Loucy (cell line): ENCODE measurements at regions not wholly inside any gene's neighbourhood (a gene's known extent, or its start where the extent isn't known, plus 50 kb on each side); places are given as distances from the start of the nearest gene placed in this dataset.
A peak's percentile ranks its signal among the peaks of the same experiment; 100 is the strongest.

Experiments
- H2AFZ ChIP-seq: fragments of 200-600 bp; sonication (generic); 2 replicates; pipeline ENCODE4 v1.6.0; 2016; ENCODE audit warnings: antibody characterized with exemption, mild to moderate bottlenecking, low read length, moderate library complexity
- H3F3A ChIP-seq: fragments of 200-600 bp; 2 replicates; pipeline ENCODE4 v1.6.0; 2016; ENCODE audit warnings: antibody characterized with exemption, low read depth, mild to moderate bottlenecking
- H3K27me3 ChIP-seq: fragments of 200-600 bp; sonication (generic); 2 replicates; pipeline ENCODE4 v1.6.1; 2014; ENCODE audit warnings: low read length, mild to moderate bottlenecking; ENCODE audit not compliant: insufficient read depth, poor library complexity, severe bottlenecking
- H3K36me3 ChIP-seq: fragments of 200-600 bp; sonication (generic); 2 replicates; pipeline ENCODE4 v1.6.1; 2016; ENCODE audit warnings: low read length; ENCODE audit not compliant: insufficient read depth
- H3K4me1 ChIP-seq: fragments of 200-600 bp; sonication (generic); 2 replicates; pipeline ENCODE4 v1.5.1; 2014; ENCODE audit warnings: low read length, mild to moderate bottlenecking; ENCODE audit not compliant: insufficient read depth, poor library complexity, severe bottlenecking
- H3K4me2 ChIP-seq: fragments of 200-600 bp; sonication (generic); 2 replicates; pipeline ENCODE4 v1.6.0; 2014; ENCODE audit warnings: antibody characterized with exemption, low read length, low read depth, mild to moderate bottlenecking; ENCODE audit not compliant: poor library complexity, severe bottlenecking
- H3K4me3 ChIP-seq: fragments of 200-600 bp; sonication (generic); 2 replicates; pipeline ENCODE4 v1.5.1; 2014; ENCODE audit warnings: low read length, mild to moderate bottlenecking, mixed read lengths; ENCODE audit not compliant: poor library complexity, severe bottlenecking
- H3K79me2 ChIP-seq: fragments of 200-600 bp; sonication (generic); 2 replicates; pipeline ENCODE4 v1.6.1; 2014; ENCODE audit warnings: low read length; ENCODE audit not compliant: insufficient read depth
- H3K9ac ChIP-seq: fragments of 200-600 bp; sonication (generic); 2 replicates; pipeline ENCODE4 v1.6.0; 2014; ENCODE audit warnings: mild to moderate bottlenecking, low read depth, low read length, moderate library complexity; ENCODE audit not compliant: poor library complexity, severe bottlenecking
- H3K9me2 ChIP-seq: fragments of 200-600 bp; sonication (generic); replicated peaks from 2 replicates; pipeline ENCODE4 v1.6.1; 2016; ENCODE audit warnings: low read depth, low read length, mixed read lengths
- H3K9me3 ChIP-seq: fragments of 200-600 bp; sonication (generic); 2 replicates; pipeline ENCODE4 v1.6.1; 2014; ENCODE audit warnings: mild to moderate bottlenecking, antibody characterized with exemption, low read length, low read depth; ENCODE audit not compliant: insufficient read depth
- H4K20me1 ChIP-seq: fragments of 200-600 bp; sonication (generic); 2 replicates; pipeline ENCODE4 v1.6.0; 2014; ENCODE audit warnings: antibody characterized with exemption, low read length, mild to moderate bottlenecking; ENCODE audit not compliant: insufficient read depth, poor library complexity, severe bottlenecking
- EZH2phosphoT487 ChIP-seq: fragments of 200-600 bp; IDR thresholded peaks from 2 replicates; pipeline ENCODE4 v1.6.1; 2018; ENCODE audit warnings: antibody characterized with exemption, mild to moderate bottlenecking, moderate library complexity, borderline replicate concordance
- TF ChIP-seq, protein P1 (sequence below): fragments of 200-600 bp; sonication (generic); conservative IDR thresholded peaks from 2 replicates; pipeline ENCODE4 v1.5.1; 2014; ENCODE audit warnings: mild to moderate bottlenecking, antibody characterized with exemption, low read length

DNA sequence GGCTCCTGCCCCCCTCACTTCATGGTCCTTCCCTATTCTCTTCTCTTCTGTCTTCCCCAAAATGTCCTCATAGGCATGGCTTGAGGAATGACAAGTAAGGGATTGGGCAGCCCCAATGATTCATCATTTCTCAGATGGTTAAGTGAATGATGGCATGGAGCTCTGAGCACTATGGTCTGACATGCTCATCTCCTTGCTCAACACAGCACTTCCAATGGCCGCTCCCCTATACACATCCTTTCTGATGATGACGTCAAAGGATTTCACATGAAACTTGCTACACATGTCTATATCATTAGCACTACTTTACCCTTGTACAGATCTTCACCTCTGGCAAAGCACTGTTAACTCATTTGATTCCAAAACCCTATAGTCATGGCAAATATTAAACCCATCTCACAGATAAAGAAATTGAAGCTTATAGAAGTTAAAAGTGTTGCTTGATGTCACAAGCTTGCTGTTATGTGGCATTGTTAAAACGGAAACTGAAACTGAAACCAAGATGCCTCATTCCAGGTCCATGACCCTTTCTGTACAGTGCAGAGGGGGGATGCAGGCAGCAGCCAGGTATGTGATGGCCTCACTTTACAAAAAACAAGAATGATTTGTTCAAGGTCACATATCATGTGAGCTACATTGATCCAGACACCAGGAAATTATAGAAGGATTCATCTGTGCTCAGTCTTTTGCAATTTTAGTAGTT is 90.0 kb upstream of the PLXNA4 start:
- Histone ChIP-seq H3K9me2 (no peaks in the 10 kb centered on the region), H3K9me3 (no peaks in the 10 kb centered on the region), H3K79me2 (no peaks in the 10 kb centered on the region), H4K20me1 (no peaks in the 10 kb centered on the region), H3K4me3 (peak overlapping the region; percentile 42), H3K27me3 (no peaks in the 10 kb centered on the region), H3K9ac (peak overlapping the region; percentile 26), H3K4me2 (peak overlapping the region; percentile 66), H3K4me1 (peaks cover 25% of the 10 kb centered on the region), H2AFZ (peak overlapping the region; percentile 82), H3K36me3 (no peaks in the 10 kb centered on the region), H3F3A (no peaks in the 10 kb centered on the region)
- TF ChIP-seq, protein P1, sequence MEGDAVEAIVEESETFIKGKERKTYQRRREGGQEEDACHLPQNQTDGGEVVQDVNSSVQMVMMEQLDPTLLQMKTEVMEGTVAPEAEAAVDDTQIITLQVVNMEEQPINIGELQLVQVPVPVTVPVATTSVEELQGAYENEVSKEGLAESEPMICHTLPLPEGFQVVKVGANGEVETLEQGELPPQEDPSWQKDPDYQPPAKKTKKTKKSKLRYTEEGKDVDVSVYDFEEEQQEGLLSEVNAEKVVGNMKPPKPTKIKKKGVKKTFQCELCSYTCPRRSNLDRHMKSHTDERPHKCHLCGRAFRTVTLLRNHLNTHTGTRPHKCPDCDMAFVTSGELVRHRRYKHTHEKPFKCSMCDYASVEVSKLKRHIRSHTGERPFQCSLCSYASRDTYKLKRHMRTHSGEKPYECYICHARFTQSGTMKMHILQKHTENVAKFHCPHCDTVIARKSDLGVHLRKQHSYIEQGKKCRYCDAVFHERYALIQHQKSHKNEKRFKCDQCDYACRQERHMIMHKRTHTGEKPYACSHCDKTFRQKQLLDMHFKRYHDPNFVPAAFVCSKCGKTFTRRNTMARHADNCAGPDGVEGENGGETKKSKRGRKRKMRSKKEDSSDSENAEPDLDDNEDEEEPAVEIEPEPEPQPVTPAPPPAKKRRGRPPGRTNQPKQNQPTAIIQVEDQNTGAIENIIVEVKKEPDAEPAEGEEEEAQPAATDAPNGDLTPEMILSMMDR: no peak
- TF ChIP-seq EZH2phosphoT487: no peak

DNA sequence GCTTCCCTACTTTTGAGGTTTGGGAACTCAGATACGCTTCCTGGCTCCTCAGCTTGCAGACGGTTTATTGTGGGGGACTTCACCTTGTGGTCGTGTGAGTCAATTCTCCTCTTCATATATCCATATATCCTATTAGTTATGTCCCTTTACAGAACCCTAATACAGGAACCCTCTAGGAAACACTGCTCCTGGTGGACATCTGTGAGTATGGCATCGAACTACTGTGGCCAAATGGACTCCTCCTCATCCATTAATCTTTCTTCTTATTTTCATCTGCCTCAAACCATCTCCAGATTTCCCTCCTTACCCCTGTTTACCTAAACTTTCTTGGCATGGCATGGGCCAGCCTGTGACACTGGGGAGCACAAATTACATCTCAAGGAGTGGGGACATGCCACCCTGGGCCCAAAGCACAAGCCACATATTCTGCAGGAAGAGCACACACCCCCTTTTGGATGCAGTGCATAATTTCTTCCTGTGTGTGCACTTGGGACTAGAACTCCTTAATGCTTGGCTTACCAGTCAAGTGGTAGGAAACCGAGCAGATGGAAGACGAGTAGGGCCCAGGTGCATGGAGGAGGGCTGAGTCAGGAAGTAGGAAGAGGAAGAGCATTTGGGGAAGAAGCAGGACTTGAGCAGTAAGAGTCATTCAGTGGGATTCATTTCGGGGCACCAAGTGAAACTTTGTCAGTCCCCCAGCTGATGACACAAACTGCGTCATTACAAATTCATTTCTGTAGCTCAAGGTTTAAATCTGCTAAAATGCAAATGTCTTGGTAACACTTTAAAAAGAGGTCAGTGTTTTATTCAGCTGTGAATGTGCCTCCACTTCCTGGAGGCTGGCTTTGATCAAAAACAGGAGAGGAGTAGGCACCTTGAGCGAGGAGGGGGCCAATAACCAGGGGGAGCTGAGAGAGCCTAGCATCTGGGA is 80.8 kb upstream of the PLXNA4 start:
- peak overlapping the region; percentile 72 for H3K4me3 ChIP-seq
- H4K20me1 ChIP-seq: no peaks in the 10 kb centered on the region
- H3F3A ChIP-seq: peaks cover 12% of the 10 kb centered on the region
- peak overlapping the region; percentile 49 for H2AFZ ChIP-seq
- peak overlapping the region; percentile 92 for H3K4me2 ChIP-seq
- H3K27me3 ChIP-seq: no peaks in the 10 kb centered on the region
- H3K9me3 ChIP-seq: no peaks in the 10 kb centered on the region; the same call in 1 of the 2 replicates
- peaks cover 70% of the 10 kb centered on the region for H3K4me1 ChIP-seq
- H3K9ac ChIP-seq: peak overlapping the region; percentile 79
- H3K9me2 ChIP-seq: no peaks in the 10 kb centered on the region
- TF ChIP-seq, protein P1: peak; percentile 77
- no peak for TF ChIP-seq EZH2phosphoT487
- no peaks in the 10 kb centered on the region for H3K79me2 ChIP-seq
- no peaks in the 10 kb centered on the region for H3K36me3 ChIP-seq

DNA sequence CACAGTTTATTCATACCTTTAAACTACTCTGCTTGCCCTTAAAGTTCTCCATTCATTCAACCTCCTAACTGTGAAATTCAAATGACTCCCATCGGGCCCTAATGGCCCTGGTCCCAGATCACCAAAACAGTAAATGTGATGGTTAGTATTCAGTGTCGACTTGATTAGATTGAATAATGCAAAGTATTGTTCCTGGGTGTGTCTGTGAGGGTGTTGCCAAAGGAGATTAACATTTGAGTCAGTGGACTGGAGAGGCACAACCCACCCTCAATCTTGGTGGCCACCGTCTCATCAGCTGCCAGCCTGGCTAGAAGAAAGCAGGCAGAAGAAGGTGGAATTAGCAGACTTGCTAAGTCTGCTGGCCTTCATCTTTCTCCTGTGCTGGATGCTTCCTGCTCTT is 80.1 kb upstream of the PLXNA4 start:
- Histone ChIP-seq H4K20me1 (no peaks in the 10 kb centered on the region), H3K4me2 (peak overlapping the region; percentile 92), H2AFZ (no peak overlapping the region), H3K79me2 (no peaks in the 10 kb centered on the region), H3K4me3 (peak overlapping the region; percentile 72), H3K36me3 (no peaks in the 10 kb centered on the region), H3K9ac (peak overlapping the region; percentile 79), H3F3A (peaks cover 12% of the 10 kb centered on the region), H3K27me3 (no peaks in the 10 kb centered on the region), H3K9me3 (no peaks in the 10 kb centered on the region; the same call in 1 of the 2 replicates), H3K9me2 (no peaks in the 10 kb centered on the region), H3K4me1 (peaks cover 68% of the 10 kb centered on the region)
- TF ChIP-seq, protein P1: no peak
- no peak for TF ChIP-seq EZH2phosphoT487
